CD4-positive, alpha-beta memory T cell (primary cell): ENCODE measurements at regions not wholly inside any gene's neighbourhood (a gene's known extent, or its start where the extent isn't known, plus 50 kb on each side); places are given as distances from the start of the nearest gene placed in this dataset.
A peak's percentile ranks its signal among the peaks of the same experiment; 100 is the strongest.
"Not testable (repeated sequence)": the region's sequence is repeated elsewhere in the genome, so short reads cannot be mapped to it uniquely, and the experiment has no call there.

Source experiments
- CTCF ChIA-PET: fragments of 350-600 bp; sonication (Branson Sonifier 250); formaldehyde crosslinking; loops from one replicate; lab custom pipeline; 2021; ENCODE audit warnings: inconsistent platforms; ENCODE audit not compliant: partially characterized antibody; lab: Charles Lee
- POLR2A ChIA-PET: fragments of 350-600 bp; sonication (Branson Sonifier 250); formaldehyde crosslinking; loops from one replicate; lab custom pipeline; 2021; ENCODE audit not compliant: partially characterized antibody; lab: Charles Lee
- DNase-seq, 5 donors: peaks; one replicate each; pipeline versions ENCODE4 v3.0.0 to v3.0.0-alpha.2; 2020 to 2022; ENCODE audit warnings: mixed read lengths in 1 of 5
- H3K27ac ChIP-seq: one replicate; pipeline ENCODE4 v1.7.0; 2013; ENCODE audit warnings: low read depth, low read length
- H3K27me3 ChIP-seq: 2 replicates; pipeline ENCODE4 v1.7.0; 2013; ENCODE audit warnings: mild to moderate bottlenecking, low read length, moderate library complexity; ENCODE audit not compliant: insufficient read depth
- H3K36me3 ChIP-seq: 2 replicates; pipeline ENCODE4 v1.7.0; 2013; ENCODE audit warnings: mild to moderate bottlenecking, low read length, moderate library complexity; ENCODE audit not compliant: insufficient read depth
- H3K4me1 ChIP-seq: 2 replicates; pipeline ENCODE4 v1.7.0; 2013; ENCODE audit warnings: mild to moderate bottlenecking, low read length, moderate library complexity; ENCODE audit not compliant: insufficient read depth
- H3K4me3 ChIP-seq, 2 donors: one replicate each; pipeline ENCODE4 v1.7.0; 2013; ENCODE audit warnings: low read length in 2 of 2, mild to moderate bottlenecking in 1 of 2
- H3K9me3 ChIP-seq, 2 donors: one replicate each; pipeline ENCODE4 v1.7.0; 2013; ENCODE audit warnings: low read length in 2 of 2, control low read depth in 1 of 2; ENCODE audit not compliant: control insufficient read depth in 1 of 2
- H3K27ac Mint-ChIP-seq, 7 donors: one replicate each; pipeline ENCODE4 v1.8.0; 2020 to 2021; ENCODE audit warnings: mixed read lengths in 7 of 7, mild to moderate bottlenecking in 6 of 7, inconsistent platforms in 3 of 7, moderate library complexity in 3 of 7
- H3K27me3 Mint-ChIP-seq, 2 donors: one replicate each; pipeline ENCODE4 v1.8.0; 2020 to 2021; ENCODE audit warnings: mixed read lengths in 2 of 2
- H3K36me3 Mint-ChIP-seq, 2 donors: one replicate each; pipeline ENCODE4 v1.8.0; 2020 to 2021; ENCODE audit warnings: mixed read lengths in 2 of 2, inconsistent platforms in 1 of 2, mild to moderate bottlenecking in 1 of 2
- H3K4me1 Mint-ChIP-seq, 4 donors: one replicate each; pipeline ENCODE4 v1.8.0; 2020 to 2021; ENCODE audit warnings: mixed read lengths in 4 of 4, mild to moderate bottlenecking in 1 of 4
- H3K4me3 Mint-ChIP-seq, 8 donors: one replicate each; pipeline ENCODE4 v1.8.0; 2020 to 2021; ENCODE audit warnings: mixed read lengths in 8 of 8, mild to moderate bottlenecking in 7 of 8, moderate library complexity in 6 of 8, inconsistent platforms in 3 of 8
- H3K9me3 Mint-ChIP-seq, 8 donors: one replicate each; pipeline ENCODE4 v1.8.0; 2020 to 2021; ENCODE audit warnings: mixed read lengths in 8 of 8, mild to moderate bottlenecking in 5 of 8, inconsistent platforms in 3 of 8, moderate library complexity in 1 of 8
- intact Hi-C: fragments of 100-400 bp; cut with micrococcal nuclease; formaldehyde crosslinking; loops from one replicate; pipeline ENCODE4 v1.15.1; 2023

GRCh38 chr16:70014915-70015314 lies 63.8 kb downstream of the CLEC18A start:
- DNase-seq, H3K27me3 Mint-ChIP-seq, POLR2A ChIA-PET, H3K27me3 ChIP-seq, H3K4me3 ChIP-seq, H3K9me3 Mint-ChIP-seq, H3K4me3 Mint-ChIP-seq, H3K4me1 Mint-ChIP-seq, CTCF ChIA-PET, H3K9me3 ChIP-seq, H3K27ac ChIP-seq, intact Hi-C loops, H3K36me3 ChIP-seq, H3K27ac Mint-ChIP-seq, H3K4me1 ChIP-seq: not testable (repeated sequence)
- peaks cover 27 to 50% of the 10 kb centered on the region in 2 donors for H3K36me3 Mint-ChIP-seq

- H3K27ac ChIP-seq, H3K27me3 Mint-ChIP-seq, intact Hi-C loops, H3K4me3 ChIP-seq, H3K36me3 ChIP-seq, DNase-seq, H3K9me3 Mint-ChIP-seq, H3K9me3 ChIP-seq, H3K4me1 Mint-ChIP-seq, H3K4me3 Mint-ChIP-seq, POLR2A ChIA-PET, H3K27ac Mint-ChIP-seq, H3K4me1 ChIP-seq, CTCF ChIA-PET, H3K27me3 ChIP-seq: not testable (repeated sequence)
- H3K36me3 Mint-ChIP-seq = peaks cover 34 to 63% of the 10 kb centered on the region in 2 donors
Observed at GRCh38 chr16:70016751-70017150, 65.6 kb downstream of the CLEC18A start.

- CTCF ChIA-PET = no interaction called here
- Mint-ChIP-seq H3K27ac (peak overlapping the region in 5 of 7 donors; percentile 5 to 63 (median 22)), H3K4me3 (no peak overlapping the region), H3K36me3 (peaks cover 25 to 56% of the 10 kb centered on the region in 2 donors), H3K27me3 (no peaks in the 10 kb centered on the region), H3K4me1 (peaks cover 5 to 8% (median 7%) of the 10 kb centered on the region in 4 donors), H3K9me3 (no peaks in the 10 kb centered on the region)
- no peaks in the 10 kb centered on the region for H3K4me1 ChIP-seq
- H3K9me3 ChIP-seq = no peaks in the 10 kb centered on the region
- H3K27ac ChIP-seq = no peak overlapping the region
- peak; percentile 59 to 77 (median 68) for DNase-seq
- H3K4me3 ChIP-seq = no peak overlapping the region
- H3K27me3 ChIP-seq = no peaks in the 10 kb centered on the region
- no peaks in the 10 kb centered on the region for H3K36me3 ChIP-seq
- intact Hi-C loops = no loop called here
- POLR2A ChIA-PET = no interaction called here
Observed at GRCh38 chr16:70018254-70018653, 67.1 kb downstream of the CLEC18A start.

- peak overlapping the region in 2 of 7 donors; percentile 42 to 43 for H3K27ac Mint-ChIP-seq
- CTCF ChIA-PET = not testable (repeated sequence)
Observed at GRCh38 chr16:70023207-70023606, 72.1 kb downstream of the CLEC18A start.

GRCh38 chr16:70023956-70024355 lies 72.8 kb downstream of the CLEC18A start:
- CTCF ChIA-PET, H3K27me3 ChIP-seq, H3K36me3 ChIP-seq, H3K4me3 ChIP-seq, H3K27me3 Mint-ChIP-seq, H3K9me3 ChIP-seq, H3K4me3 Mint-ChIP-seq, H3K9me3 Mint-ChIP-seq, DNase-seq, H3K27ac ChIP-seq, POLR2A ChIA-PET, intact Hi-C loops: not testable (repeated sequence)
- Mint-ChIP-seq H3K4me1 (peaks cover 7 to 19% (median 14%) of the 10 kb centered on the region in 4 donors), H3K27ac (peak overlapping the region in 3 of 7 donors; percentile 42 to 78 (median 70)), H3K36me3 (peaks cover 20 to 37% of the 10 kb centered on the region in 2 donors)
- H3K4me1 ChIP-seq = peaks cover 14% of the 10 kb centered on the region

More at GRCh38 chr16:70023207-70023606, 72.1 kb downstream of the CLEC18A start:
- H3K9me3 Mint-ChIP-seq, H3K36me3 ChIP-seq, H3K27me3 ChIP-seq, H3K4me3 ChIP-seq, H3K27ac ChIP-seq, H3K27me3 Mint-ChIP-seq, H3K4me3 Mint-ChIP-seq, intact Hi-C loops, DNase-seq, POLR2A ChIA-PET, H3K9me3 ChIP-seq: not testable (repeated sequence)
- H3K4me1 ChIP-seq = peaks cover 14% of the 10 kb centered on the region
- H3K4me1 Mint-ChIP-seq = peaks cover 11 to 21% (median 19%) of the 10 kb centered on the region in 4 donors
- peaks cover 20 to 42% of the 10 kb centered on the region in 2 donors for H3K36me3 Mint-ChIP-seq

- peaks cover 7 to 19% (median 13%) of the 10 kb centered on the region in 4 donors for H3K4me1 Mint-ChIP-seq
- POLR2A ChIA-PET = interaction anchor here (1.7 kb wide), 1 partner anchor 39 kb away, joined by 5 read pairs; no protein-coding TSS in a partner anchor
- Histone ChIP-seq H3K4me1 (peaks cover 14% of the 10 kb centered on the region), H3K27ac (peak overlapping the region; percentile 35)
- intact Hi-C loops, H3K4me3 ChIP-seq, H3K9me3 Mint-ChIP-seq, H3K27me3 ChIP-seq, H3K27me3 Mint-ChIP-seq, H3K36me3 ChIP-seq, H3K9me3 ChIP-seq, CTCF ChIA-PET: not testable (repeated sequence)
- H3K36me3 Mint-ChIP-seq = peaks cover 14 to 31% of the 10 kb centered on the region in 2 donors
- peak overlapping the region; percentile 84 to 98 (median 96) for H3K27ac Mint-ChIP-seq
- DNase-seq = peak; percentile 72 to 83 (median 78)
- H3K4me3 Mint-ChIP-seq = peak overlapping the region; percentile 48 to 78 (median 63)
Observed at GRCh38 chr16:70026165-70026854, 75.2 kb downstream of the CLEC18A start.

GRCh38 chr16:70032906-70033305 lies 81.2 kb upstream of the PDPR start:
- H3K36me3 Mint-ChIP-seq = peaks cover 6 to 42% of the 10 kb centered on the region in 2 donors
- H3K4me3 ChIP-seq, H3K9me3 ChIP-seq, intact Hi-C loops, CTCF ChIA-PET, H3K27me3 Mint-ChIP-seq, POLR2A ChIA-PET, H3K4me3 Mint-ChIP-seq, H3K27me3 ChIP-seq, H3K36me3 ChIP-seq, H3K4me1 ChIP-seq, H3K27ac Mint-ChIP-seq, DNase-seq, H3K9me3 Mint-ChIP-seq, H3K27ac ChIP-seq, H3K4me1 Mint-ChIP-seq: not testable (repeated sequence)
